ENCODE measurements at regions not wholly inside any gene's neighbourhood (a gene's known extent, or its start where the extent isn't known, plus 50 kb on each side); places are given as distances from the start of the nearest gene placed in this dataset.

- DNase-seq (ENCODE audit: low read depth) = no peak
- H3K4me3 ChIP-seq (ENCODE audit: low read depth, low read length) = no peak overlapping the region
- TF ChIP-seq CTCF (IDR thresholded peaks at IDR 0.05; ENCODE audit: insufficient read depth, low read length) = no peak
Observed at GRCh38 chr12:111189792-111190191, 179.1 kb downstream of the PHETA1 start.

DNA sequence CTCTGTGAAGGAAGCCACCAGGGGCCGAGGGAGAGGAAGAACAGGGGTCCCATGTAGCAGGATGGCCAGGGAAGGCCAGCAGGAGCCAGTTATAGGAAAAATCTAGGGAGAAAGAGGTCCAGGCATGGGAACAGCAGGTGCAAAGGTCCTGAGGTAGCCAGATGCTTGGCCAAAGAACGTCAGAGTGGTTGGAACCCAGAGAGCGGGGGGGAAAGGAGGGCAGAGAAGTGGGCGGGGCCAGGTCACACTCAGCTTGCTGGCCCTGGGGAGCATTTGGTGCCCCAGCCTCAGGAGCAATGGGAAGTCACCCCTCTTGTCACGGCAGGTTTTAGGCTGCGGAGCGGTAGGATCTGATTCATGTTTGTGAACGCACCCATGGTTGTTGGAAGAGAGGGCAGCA, 180.5 kb downstream of the PHETA1 start:
- H3K4me3 ChIP-seq (ENCODE audit: low read depth, low read length) = no peak overlapping the region
- TF ChIP-seq CTCF (IDR thresholded peaks at IDR 0.05; ENCODE audit: insufficient read depth, low read length) = no peak
- no peak for DNase-seq (ENCODE audit: low read depth)

- no peak for DNase-seq (ENCODE audit: low read depth)
- no peak for TF ChIP-seq CTCF (IDR thresholded peaks at IDR 0.05; ENCODE audit: insufficient read depth, low read length)
- no peak overlapping the region for H3K4me3 ChIP-seq (ENCODE audit: low read depth, low read length)
Observed at GRCh38 chr12:111186347-111186746, 182.5 kb downstream of the PHETA1 start.

- no peak overlapping the region for H3K4me3 ChIP-seq (ENCODE audit: low read depth, low read length)
- no peak for TF ChIP-seq CTCF (IDR thresholded peaks at IDR 0.05; ENCODE audit: insufficient read depth, low read length)
- no peak for DNase-seq (ENCODE audit: low read depth)
Observed at GRCh38 chr12:111185889-111186227, 183.0 kb downstream of the PHETA1 start.

DNA sequence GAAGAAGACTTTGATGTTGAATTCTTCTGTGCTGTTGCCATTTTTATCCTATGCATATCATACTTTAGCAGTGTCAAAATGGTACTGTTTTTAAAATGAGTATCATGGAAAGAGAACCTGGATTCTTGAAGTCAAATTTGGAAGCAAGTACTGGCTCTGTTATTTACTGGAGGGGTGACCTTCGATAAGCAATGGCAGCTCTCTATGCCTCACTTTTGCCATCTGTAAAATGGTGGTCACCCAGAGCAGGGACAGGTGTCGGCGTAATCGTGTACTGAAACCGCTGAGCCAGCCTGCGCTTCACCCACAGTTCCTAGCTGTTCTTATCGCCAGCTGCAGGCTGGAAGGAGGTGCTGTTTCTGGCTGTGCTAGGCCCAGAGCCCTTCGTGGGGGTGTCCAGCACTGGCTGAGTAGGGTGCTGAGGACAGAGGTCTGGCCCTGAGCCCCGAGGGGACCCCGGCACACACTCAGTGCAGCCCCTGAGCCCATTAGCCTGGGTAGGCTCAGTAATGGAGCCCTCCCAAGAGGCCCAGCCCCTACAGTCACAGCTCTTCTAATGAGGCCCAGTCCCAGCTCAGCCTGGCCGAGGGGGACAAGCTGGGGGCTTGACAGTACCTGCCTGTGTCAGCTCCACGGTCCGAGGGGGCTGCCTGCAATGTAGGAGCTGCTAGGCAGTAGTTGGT, 183.5 kb downstream of the PHETA1 start:
- no peak for TF ChIP-seq CTCF (IDR thresholded peaks at IDR 0.05; ENCODE audit: insufficient read depth, low read length)
- no peak for DNase-seq (ENCODE audit: low read depth)

GRCh38 chr12:111184161-111184560, 184.7 kb downstream of the PHETA1 start:
- TF ChIP-seq CTCF (IDR thresholded peaks at IDR 0.05; ENCODE audit: insufficient read depth, low read length) = no peak
- no peak for DNase-seq (ENCODE audit: low read depth)
- no peak overlapping the region for H3K4me3 ChIP-seq (ENCODE audit: low read depth, low read length)

More for the DNA sequence above, 183.5 kb downstream of the PHETA1 start:
- no peak overlapping the region for H3K4me3 ChIP-seq (ENCODE audit: low read depth, low read length)

DNA sequence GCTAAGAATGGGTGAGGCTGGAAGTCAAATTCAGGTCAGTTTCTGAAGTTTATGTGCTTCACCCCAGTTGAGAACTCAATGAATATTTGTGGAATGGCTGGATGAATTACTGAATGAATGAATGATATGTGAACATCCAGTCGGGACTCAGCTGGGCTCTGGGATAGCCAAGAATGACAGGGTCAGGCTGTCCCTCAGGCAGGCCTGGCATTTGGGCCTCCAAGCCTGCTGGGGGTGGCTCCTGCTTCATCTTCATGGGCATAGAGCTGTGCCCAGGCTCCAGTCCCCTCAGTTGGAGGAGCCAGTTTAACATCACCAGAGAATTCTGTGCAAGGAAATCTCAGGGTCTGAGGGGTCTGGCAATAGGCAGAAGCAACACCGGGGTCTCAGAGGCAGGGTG, 185.8 kb downstream of the PHETA1 start:
- TF ChIP-seq CTCF (IDR thresholded peaks at IDR 0.05; ENCODE audit: insufficient read depth, low read length) = no peak
- no peak for DNase-seq (ENCODE audit: low read depth)
- H3K4me3 ChIP-seq (ENCODE audit: low read depth, low read length) = no peak overlapping the region

Data from fibroblast of the aortic adventitia (primary cell).